HepG2 (cell line): ENCODE measurements at regions not wholly inside any gene's neighbourhood (a gene's known extent, or its start where the extent isn't known, plus 50 kb on each side); places are given as distances from the start of the nearest gene placed in this dataset.

Experiments
- FOSL2 ChIP-seq: sonication (generic); formaldehyde crosslinking; IDR thresholded peaks from 2 replicates; pipeline ENCODE4 v1.4.0; 2020; ENCODE audit warnings: missing genetic modification reagents
- HMG20B ChIP-seq: conservative IDR thresholded peaks from 2 replicates; pipeline ENCODE4 v1.6.1; 2016; ENCODE audit warnings: missing genetic modification reagents, missing compliant biosample characterization
- NFRKB ChIP-seq: fragments of 450-650 bp; IDR thresholded peaks from 2 replicates; pipeline ENCODE4 v1.6.1; 2017
- POLR2A ChIP-seq, 2 experiments: IDR thresholded peaks; 2 replicates each; pipeline ENCODE4 v1.6.1; 2011; ENCODE audit warnings: low read depth in 2 of 2, low read length in 2 of 2, mild to moderate bottlenecking in 1 of 2, moderate library complexity in 1 of 2; ENCODE audit not compliant: insufficient read depth in 1 of 2
- POLR2AphosphoS5 ChIP-seq: IDR thresholded peaks from 2 replicates; pipeline ENCODE4 v1.6.1; 2012; ENCODE audit warnings: low read depth, low read length
- ZNF207 ChIP-seq: fragments of 450-650 bp; IDR thresholded peaks from 2 replicates; pipeline ENCODE4 v1.6.1; 2016; ENCODE audit warnings: antibody characterized with exemption, borderline replicate concordance

DNA sequence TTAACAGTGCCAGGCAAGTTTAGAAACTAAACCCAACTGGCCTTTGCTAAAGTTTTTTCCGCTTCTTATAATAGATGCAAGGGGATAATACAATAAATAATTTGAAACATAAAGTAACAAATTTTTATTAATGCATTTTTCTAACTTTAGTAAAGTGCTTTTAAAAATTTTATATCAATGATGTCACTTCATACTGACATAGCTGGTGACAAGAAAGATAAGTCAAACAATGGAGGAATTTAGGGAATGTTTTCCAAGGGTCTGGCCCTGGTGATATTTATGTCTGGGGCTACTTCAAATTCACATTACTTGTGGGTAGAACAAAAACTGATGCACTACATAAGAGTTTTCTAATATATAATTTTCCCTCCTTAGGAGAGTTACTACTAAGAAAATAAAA is 61.2 kb upstream of the CBLN2 start:
- no peak for TF ChIP-seq FOSL2 (CRISPR knock-in tag)
- no peak for TF ChIP-seq POLR2A (IDR thresholded peaks at IDR 0.05; ENCODE audit: insufficient read depth in 1 of 2, low read depth in 2 of 2, low read length in 2 of 2)
- TF ChIP-seq NFRKB: no peak
- no peak for TF ChIP-seq POLR2AphosphoS5
- TF ChIP-seq HMG20B (CRISPR knock-in tag): no peak
- no peak for TF ChIP-seq ZNF207
